HepG2 (cell line): ENCODE measurements at regions not wholly inside any gene's neighbourhood (a gene's known extent, or its start where the extent isn't known, plus 50 kb on each side); places are given as distances from the start of the nearest gene placed in this dataset.

Source experiments
- CEBPB ChIP-seq: IDR thresholded peaks from 2 replicates; pipeline ENCODE4 v1.6.1; 2011; ENCODE audit warnings: low read depth, low read length, improper control_type of control experiment, borderline replicate concordance
- HES4 ChIP-seq: sonication (generic); formaldehyde crosslinking; IDR thresholded peaks from 2 replicates; pipeline ENCODE4 v1.9.0; 2021; ENCODE audit warnings: mild to moderate bottlenecking, missing genetic modification reagents, borderline replicate concordance
- JUNB ChIP-seq: sonication (generic); formaldehyde crosslinking; IDR thresholded peaks from 2 replicates; pipeline ENCODE4 v1.8.0; 2022; ENCODE audit warnings: missing genetic modification reagents, mild to moderate bottlenecking, borderline replicate concordance
- NCOA1 ChIP-seq: sonication (generic); formaldehyde crosslinking; IDR thresholded peaks from 2 replicates; pipeline ENCODE4 v1.9.0; 2021; ENCODE audit warnings: missing genetic modification reagents
- NFKBIZ ChIP-seq: IDR thresholded peaks from 2 replicates; pipeline ENCODE4 v1.6.1; 2018; ENCODE audit warnings: missing genetic modification reagents, missing compliant biosample characterization
- PAX8 ChIP-seq: sonication (generic); formaldehyde crosslinking; IDR thresholded peaks from 2 replicates; pipeline ENCODE4 v1.8.0; 2022; ENCODE audit warnings: mild to moderate bottlenecking, missing genetic modification reagents, borderline replicate concordance
- PTBP1 ChIP-seq: fragments of 200-400 bp; formaldehyde crosslinking; IDR thresholded peaks from 2 replicates; pipeline ENCODE4 v1.6.1; 2018; ENCODE audit warnings: low read length, low read depth; ENCODE audit not compliant: poor library complexity, severe bottlenecking
- STAG1 ChIP-seq: sonication (generic); formaldehyde crosslinking; IDR thresholded peaks from 2 replicates; pipeline ENCODE4 v1.4.0; 2020; ENCODE audit warnings: missing genetic modification reagents
- TEAD3 ChIP-seq: optimal IDR thresholded peaks from 2 replicates; pipeline ENCODE3; 2016; ENCODE audit warnings: borderline replicate concordance
- XRCC5 ChIP-seq: fragments of 200-400 bp; formaldehyde crosslinking; optimal IDR thresholded peaks from 2 replicates; pipeline ENCODE3; 2017; ENCODE audit warnings: mild to moderate bottlenecking, low read length
- ZNF407 ChIP-seq: sonication (generic); formaldehyde crosslinking; IDR thresholded peaks from one replicate; pipeline ENCODE4 v1.5.1; 2020; ENCODE audit warnings: mild to moderate bottlenecking, missing genetic modification reagents; ENCODE audit errors: not compliant biosample characterization
- ZNF451 ChIP-seq: sonication (generic); formaldehyde crosslinking; IDR thresholded peaks from 2 replicates; pipeline ENCODE4 v1.5.0; 2020; ENCODE audit warnings: mild to moderate bottlenecking, missing genetic modification reagents
- ZNF510 ChIP-seq: sonication (generic); formaldehyde crosslinking; IDR thresholded peaks from 2 replicates; pipeline ENCODE4 v1.4.0; 2020; ENCODE audit warnings: low read depth, mild to moderate bottlenecking, missing genetic modification reagents
- ZNF556 ChIP-seq: sonication (generic); formaldehyde crosslinking; IDR thresholded peaks from 2 replicates; pipeline ENCODE4 v1.4.0; 2020; ENCODE audit warnings: mild to moderate bottlenecking, missing genetic modification reagents, borderline replicate concordance
- ZNF557 ChIP-seq: sonication (generic); formaldehyde crosslinking; IDR thresholded peaks from 2 replicates; pipeline ENCODE4 v1.4.0; 2020; ENCODE audit warnings: missing genetic modification reagents
- ZNF883 ChIP-seq: sonication (generic); formaldehyde crosslinking; IDR thresholded peaks from 2 replicates; pipeline ENCODE4 v1.5.1; 2020; ENCODE audit warnings: mild to moderate bottlenecking, missing genetic modification reagents; ENCODE audit errors: not compliant biosample characterization
- TF ChIP-seq, protein P1 (sequence below), 2 experiments: sonication (generic) in 1 of 2; formaldehyde crosslinking in 1 of 2; IDR thresholded peaks; 2 replicates each; pipeline versions ENCODE4 v1.5.1 to v1.6.1; 2011 to 2020; ENCODE audit warnings: borderline replicate concordance in 1 of 2, low read depth in 1 of 2, low read length in 1 of 2, mild to moderate bottlenecking in 1 of 2, missing genetic modification reagents in 1 of 2, moderate library complexity in 1 of 2
- TF ChIP-seq, protein P2 (sequence below): sonication (generic); formaldehyde crosslinking; IDR thresholded peaks from 2 replicates; pipeline ENCODE4 v1.8.1; 2023; ENCODE audit warnings: mild to moderate bottlenecking, moderate library complexity, missing genetic modification reagents

GRCh38 chr2:41853427-41854191 is 194.2 kb upstream of the PKDCC start (continued):
- TF ChIP-seq, protein P1, sequence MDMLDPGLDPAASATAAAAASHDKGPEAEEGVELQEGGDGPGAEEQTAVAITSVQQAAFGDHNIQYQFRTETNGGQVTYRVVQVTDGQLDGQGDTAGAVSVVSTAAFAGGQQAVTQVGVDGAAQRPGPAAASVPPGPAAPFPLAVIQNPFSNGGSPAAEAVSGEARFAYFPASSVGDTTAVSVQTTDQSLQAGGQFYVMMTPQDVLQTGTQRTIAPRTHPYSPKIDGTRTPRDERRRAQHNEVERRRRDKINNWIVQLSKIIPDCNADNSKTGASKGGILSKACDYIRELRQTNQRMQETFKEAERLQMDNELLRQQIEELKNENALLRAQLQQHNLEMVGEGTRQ (IDR thresholded peaks at IDR 0.05; ENCODE audit: low read depth, low read length): no peak
- TF ChIP-seq, protein P1 (CRISPR knock-in tag; IDR thresholded peaks at IDR 0.05; ENCODE audit: borderline replicate concordance): no peak
- TF ChIP-seq ZNF557 (CRISPR knock-in tag) (no peak), CEBPB (peak; percentile 85; the same call in 1 of the 2 replicates), HES4 (CRISPR knock-in tag) (no peak), TEAD3 (CRISPR knock-in tag) (peak; percentile 21), STAG1 (peak; percentile 94), ZNF510 (CRISPR knock-in tag) (no peak), PTBP1 (no peak), ZNF556 (CRISPR knock-in tag) (no peak), JUNB (CRISPR knock-in tag) (no peak), PAX8 (CRISPR knock-in tag) (no peak), ZNF451 (no peak), ZNF407 (CRISPR knock-in tag) (peak; percentile 38), NFKBIZ (CRISPR knock-in tag) (no peak), XRCC5 (peak; percentile 32), NCOA1 (CRISPR knock-in tag) (no peak), ZNF883 (CRISPR knock-in tag) (peak; percentile 41)
- TF ChIP-seq, protein P2, sequence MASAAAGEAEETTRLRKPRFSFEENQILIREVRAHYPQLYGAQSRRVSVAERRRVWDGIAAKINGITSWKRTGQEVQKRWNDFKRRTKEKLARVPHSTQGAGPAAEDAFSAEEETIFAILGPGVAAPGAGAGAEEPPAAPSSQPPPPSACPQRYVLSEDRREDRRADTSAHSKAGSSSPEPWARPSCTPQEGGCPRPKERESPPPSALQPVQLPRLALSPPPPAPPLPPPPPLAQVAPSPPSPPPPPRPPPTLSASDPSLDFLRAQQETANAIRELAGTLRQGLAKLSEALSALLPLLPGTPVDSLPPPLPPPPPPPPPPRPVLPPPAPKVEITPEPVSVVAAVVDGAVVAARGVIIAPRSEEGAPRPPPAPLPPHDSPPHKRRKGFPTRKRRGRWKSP (CRISPR knock-in tag): 0 out of 2 replicates have a peak, but pooled peaks have one; percentile 32
